GM23338 (cell line): ENCODE measurements at regions not wholly inside any gene's neighbourhood (a gene's known extent, or its start where the extent isn't known, plus 50 kb on each side); places are given as distances from the start of the nearest gene placed in this dataset.

Experiments used
- ATAC-seq: fragments of 200-7000 bp; cut with Tn5 transposase; 3 replicates; pipeline ENCODE4 v1.9.1; 2020
- DNase-seq: peaks from one replicate; pipeline ENCODE4 v3.0.0-alpha.2; 2015; ENCODE audit warnings: low spot score
- H2AFZ ChIP-seq: fragments of 200-600 bp; sonication (generic); 2 replicates; pipeline ENCODE4 v1.8.0; 2016; ENCODE audit warnings: antibody characterized with exemption, mild to moderate bottlenecking, moderate library complexity
- H3F3A ChIP-seq: fragments of 200-600 bp; sonication (generic); replicated peaks from 2 replicates; pipeline ENCODE4 v1.8.0; 2017; ENCODE audit warnings: antibody characterized with exemption, mixed run types, low read depth
- H3K27ac ChIP-seq: fragments of 200-600 bp; sonication (generic); 2 replicates; pipeline ENCODE4 v1.6.1; 2016; ENCODE audit warnings: low read depth
- H3K27me3 ChIP-seq: fragments of 200-600 bp; sonication (generic); 2 replicates; pipeline ENCODE4 v1.8.0; 2016; ENCODE audit warnings: mild to moderate bottlenecking, mixed run types, moderate library complexity; ENCODE audit not compliant: insufficient read depth
- H3K36me3 ChIP-seq: fragments of 200-600 bp; sonication (generic); 2 replicates; pipeline ENCODE4 v1.8.0; 2016; ENCODE audit warnings: mild to moderate bottlenecking; ENCODE audit not compliant: insufficient read depth
- H3K4me1 ChIP-seq: fragments of 200-600 bp; sonication (generic); 2 replicates; pipeline ENCODE4 v1.8.0; 2016; ENCODE audit warnings: mild to moderate bottlenecking, moderate library complexity; ENCODE audit not compliant: insufficient read depth
- H3K4me2 ChIP-seq: fragments of 200-600 bp; sonication (generic); 2 replicates; pipeline ENCODE4 v1.7.1; 2017; ENCODE audit warnings: mixed run types
- H3K4me3 ChIP-seq: fragments of 200-600 bp; sonication (generic); 2 replicates; pipeline ENCODE4 v1.6.1; 2016; ENCODE audit warnings: mixed run types
- H3K79me2 ChIP-seq: fragments of 200-600 bp; sonication (generic); replicated peaks from 2 replicates; pipeline ENCODE4 v1.8.0; 2017; ENCODE audit warnings: mild to moderate bottlenecking; ENCODE audit not compliant: insufficient read depth
- H3K9me2 ChIP-seq: fragments of 200-600 bp; sonication (generic); 2 replicates; pipeline ENCODE4 v1.8.0; 2017; ENCODE audit not compliant: insufficient read depth
- H4K20me1 ChIP-seq: fragments of 200-600 bp; sonication (generic); replicated peaks from 2 replicates; pipeline ENCODE4 v1.8.0; 2017; ENCODE audit warnings: mild to moderate bottlenecking; ENCODE audit not compliant: insufficient read depth
- H3K27ac Mint-ChIP-seq: 2 replicates; pipeline ENCODE4 v1.8.0; 2020; ENCODE audit warnings: inconsistent platforms, mild to moderate bottlenecking, moderate library complexity, mixed read lengths
- H3K27me3 Mint-ChIP-seq: 3 replicates; pipeline ENCODE4 v1.8.0; 2022; ENCODE audit warnings: low read depth, mild to moderate bottlenecking, moderate library complexity, mixed read lengths, inconsistent platforms; ENCODE audit not compliant: insufficient read depth, poor library complexity
- H3K36me3 Mint-ChIP-seq: 3 replicates; pipeline ENCODE4 v1.8.0; 2021; ENCODE audit warnings: low read depth, mild to moderate bottlenecking, inconsistent platforms, moderate library complexity, mixed read lengths
- H3K4me1 Mint-ChIP-seq: 3 replicates; pipeline ENCODE4 v1.8.0; 2020; ENCODE audit warnings: mild to moderate bottlenecking, inconsistent platforms, mixed read lengths
- H3K4me3 Mint-ChIP-seq: 3 replicates; pipeline ENCODE4 v1.8.0; 2021; ENCODE audit warnings: moderate library complexity, mild to moderate bottlenecking, inconsistent platforms, mixed read lengths
- H3K9me3 Mint-ChIP-seq: 3 replicates; pipeline ENCODE4 v1.8.0; 2020; ENCODE audit warnings: moderate library complexity, mild to moderate bottlenecking, inconsistent platforms, mixed read lengths
- CREB1 ChIP-seq: fragments of 250-450 bp; sonication (Bioruptor Pico); IDR thresholded peaks from 2 replicates; pipeline ENCODE4 v1.5.0; 2020; ENCODE audit warnings: low read depth, mild to moderate bottlenecking, moderate library complexity
- JUNB ChIP-seq: IDR thresholded peaks from one replicate; pipeline ENCODE4 v1.6.1; 2016; ENCODE audit warnings: antibody characterized with exemption; ENCODE audit not compliant: unreplicated experiment
- NANOG ChIP-seq: IDR thresholded peaks from 2 replicates; pipeline ENCODE4 v1.6.1; 2016; ENCODE audit warnings: antibody characterized with exemption, borderline replicate concordance
- STAT1 ChIP-seq: IDR thresholded peaks from one replicate; pipeline ENCODE4 v1.6.1; 2016; ENCODE audit warnings: antibody characterized with exemption; ENCODE audit not compliant: unreplicated experiment
- ZNF331 ChIP-seq: fragments of 250-450 bp; sonication (Bioruptor Pico); IDR thresholded peaks from 2 replicates; pipeline ENCODE4 v1.5.0; 2020; ENCODE audit warnings: low read depth, mild to moderate bottlenecking, moderate library complexity
- TF ChIP-seq, protein P1 (sequence below): IDR thresholded peaks from 2 replicates; pipeline ENCODE4 v1.6.1; 2016; ENCODE audit warnings: antibody characterized with exemption
- TF ChIP-seq, protein P2 (sequence below): fragments of 250-450 bp; sonication (Bioruptor Pico); IDR thresholded peaks from 2 replicates; pipeline ENCODE4 v1.5.0; 2020; ENCODE audit warnings: mild to moderate bottlenecking, moderate library complexity
- TF ChIP-seq, protein P3 (sequence below), 2 experiments: fragments of 200-600 bp in 1 of 2; sonication (generic) in 1 of 2; conservative IDR thresholded peaks; 2 replicates each; pipeline versions ENCODE4 v1.5.1 to v1.6.1; 2016 to 2017; ENCODE audit warnings: antibody characterized with exemption in 2 of 2, low read depth in 2 of 2, mild to moderate bottlenecking in 2 of 2, moderate library complexity in 1 of 2

DNA sequence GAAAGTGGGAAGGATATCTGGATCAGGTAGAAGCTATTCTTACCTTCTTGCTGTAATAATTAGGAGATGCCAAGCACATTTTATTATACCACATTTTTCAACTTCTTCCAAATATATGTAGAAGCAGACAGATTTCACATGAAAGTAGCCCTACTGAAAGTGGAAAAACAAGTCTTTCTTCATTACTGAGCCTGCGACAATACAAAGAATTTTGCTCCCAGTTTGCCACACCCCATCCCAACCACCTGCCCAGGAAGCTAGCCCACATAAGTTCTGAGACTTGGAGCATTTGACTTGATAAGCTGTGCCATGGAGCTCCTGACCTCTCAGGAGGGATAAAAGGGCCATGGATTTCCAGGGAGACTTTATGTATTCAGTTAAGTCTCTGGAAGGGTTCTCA lies 249.1 kb upstream of the ADCY2 start:
- H3K27me3 ChIP-seq, result no peaks in the 10 kb centered on the region
- H3K4me1 ChIP-seq, result no peaks in the 10 kb centered on the region
- 0 out of 2 replicates have a peak overlapping the region, but pooled peaks have one; percentile 24 for H3K4me3 ChIP-seq
- H3K79me2 ChIP-seq, result no peaks in the 10 kb centered on the region
- no peaks in the 10 kb centered on the region for H4K20me1 ChIP-seq
- H3K36me3 ChIP-seq, result no peaks in the 10 kb centered on the region
- TF ChIP-seq, protein P1, sequence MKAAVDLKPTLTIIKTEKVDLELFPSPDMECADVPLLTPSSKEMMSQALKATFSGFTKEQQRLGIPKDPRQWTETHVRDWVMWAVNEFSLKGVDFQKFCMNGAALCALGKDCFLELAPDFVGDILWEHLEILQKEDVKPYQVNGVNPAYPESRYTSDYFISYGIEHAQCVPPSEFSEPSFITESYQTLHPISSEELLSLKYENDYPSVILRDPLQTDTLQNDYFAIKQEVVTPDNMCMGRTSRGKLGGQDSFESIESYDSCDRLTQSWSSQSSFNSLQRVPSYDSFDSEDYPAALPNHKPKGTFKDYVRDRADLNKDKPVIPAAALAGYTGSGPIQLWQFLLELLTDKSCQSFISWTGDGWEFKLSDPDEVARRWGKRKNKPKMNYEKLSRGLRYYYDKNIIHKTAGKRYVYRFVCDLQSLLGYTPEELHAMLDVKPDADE, result 0 out of 2 replicates have a peak, but pooled peaks have one; percentile 16
- no peak for TF ChIP-seq ZNF331 (CRISPR knock-in tag)
- TF ChIP-seq, protein P2, sequence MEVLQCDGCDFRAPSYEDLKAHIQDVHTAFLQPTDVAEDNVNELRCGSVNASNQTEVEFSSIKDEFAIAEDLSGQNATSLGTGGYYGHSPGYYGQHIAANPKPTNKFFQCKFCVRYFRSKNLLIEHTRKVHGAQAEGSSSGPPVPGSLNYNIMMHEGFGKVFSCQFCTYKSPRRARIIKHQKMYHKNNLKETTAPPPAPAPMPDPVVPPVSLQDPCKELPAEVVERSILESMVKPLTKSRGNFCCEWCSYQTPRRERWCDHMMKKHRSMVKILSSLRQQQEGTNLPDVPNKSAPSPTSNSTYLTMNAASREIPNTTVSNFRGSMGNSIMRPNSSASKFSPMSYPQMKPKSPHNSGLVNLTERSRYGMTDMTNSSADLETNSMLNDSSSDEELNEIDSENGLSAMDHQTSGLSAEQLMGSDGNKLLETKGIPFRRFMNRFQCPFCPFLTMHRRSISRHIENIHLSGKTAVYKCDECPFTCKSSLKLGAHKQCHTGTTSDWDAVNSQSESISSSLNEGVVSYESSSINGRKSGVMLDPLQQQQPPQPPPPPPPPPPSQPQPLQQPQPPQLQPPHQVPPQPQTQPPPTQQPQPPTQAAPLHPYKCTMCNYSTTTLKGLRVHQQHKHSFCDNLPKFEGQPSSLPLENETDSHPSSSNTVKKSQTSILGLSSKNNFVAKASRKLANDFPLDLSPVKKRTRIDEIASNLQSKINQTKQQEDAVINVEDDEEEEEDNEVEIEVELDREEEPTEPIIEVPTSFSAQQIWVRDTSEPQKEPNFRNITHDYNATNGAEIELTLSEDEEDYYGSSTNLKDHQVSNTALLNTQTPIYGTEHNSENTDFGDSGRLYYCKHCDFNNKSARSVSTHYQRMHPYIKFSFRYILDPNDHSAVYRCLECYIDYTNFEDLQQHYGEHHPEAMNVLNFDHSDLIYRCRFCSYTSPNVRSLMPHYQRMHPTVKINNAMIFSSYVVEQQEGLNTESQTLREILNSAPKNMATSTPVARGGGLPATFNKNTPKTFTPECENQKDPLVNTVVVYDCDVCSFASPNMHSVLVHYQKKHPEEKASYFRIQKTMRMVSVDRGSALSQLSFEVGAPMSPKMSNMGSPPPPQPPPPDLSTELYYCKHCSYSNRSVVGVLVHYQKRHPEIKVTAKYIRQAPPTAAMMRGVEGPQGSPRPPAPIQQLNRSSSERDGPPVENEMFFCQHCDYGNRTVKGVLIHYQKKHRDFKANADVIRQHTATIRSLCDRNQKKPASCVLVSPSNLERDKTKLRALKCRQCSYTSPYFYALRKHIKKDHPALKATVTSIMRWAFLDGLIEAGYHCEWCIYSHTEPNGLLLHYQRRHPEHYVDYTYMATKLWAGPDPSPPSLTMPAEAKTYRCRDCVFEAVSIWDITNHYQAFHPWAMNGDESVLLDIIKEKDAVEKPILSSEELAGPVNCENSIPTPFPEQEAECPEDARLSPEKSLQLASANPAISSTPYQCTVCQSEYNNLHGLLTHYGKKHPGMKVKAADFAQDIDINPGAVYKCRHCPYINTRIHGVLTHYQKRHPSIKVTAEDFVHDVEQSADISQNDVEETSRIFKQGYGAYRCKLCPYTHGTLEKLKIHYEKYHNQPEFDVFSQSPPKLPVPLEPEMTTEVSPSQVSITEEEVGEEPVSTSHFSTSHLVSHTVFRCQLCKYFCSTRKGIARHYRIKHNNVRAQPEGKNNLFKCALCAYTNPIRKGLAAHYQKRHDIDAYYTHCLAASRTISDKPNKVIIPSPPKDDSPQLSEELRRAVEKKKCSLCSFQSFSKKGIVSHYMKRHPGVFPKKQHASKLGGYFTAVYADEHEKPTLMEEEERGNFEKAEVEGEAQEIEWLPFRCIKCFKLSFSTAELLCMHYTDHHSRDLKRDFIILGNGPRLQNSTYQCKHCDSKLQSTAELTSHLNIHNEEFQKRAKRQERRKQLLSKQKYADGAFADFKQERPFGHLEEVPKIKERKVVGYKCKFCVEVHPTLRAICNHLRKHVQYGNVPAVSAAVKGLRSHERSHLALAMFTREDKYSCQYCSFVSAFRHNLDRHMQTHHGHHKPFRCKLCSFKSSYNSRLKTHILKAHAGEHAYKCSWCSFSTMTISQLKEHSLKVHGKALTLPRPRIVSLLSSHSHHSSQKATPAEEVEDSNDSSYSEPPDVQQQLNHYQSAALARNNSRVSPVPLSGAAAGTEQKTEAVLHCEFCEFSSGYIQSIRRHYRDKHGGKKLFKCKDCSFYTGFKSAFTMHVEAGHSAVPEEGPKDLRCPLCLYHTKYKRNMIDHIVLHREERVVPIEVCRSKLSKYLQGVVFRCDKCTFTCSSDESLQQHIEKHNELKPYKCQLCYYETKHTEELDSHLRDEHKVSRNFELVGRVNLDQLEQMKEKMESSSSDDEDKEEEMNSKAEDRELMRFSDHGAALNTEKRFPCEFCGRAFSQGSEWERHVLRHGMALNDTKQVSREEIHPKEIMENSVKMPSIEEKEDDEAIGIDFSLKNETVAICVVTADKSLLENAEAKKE (CRISPR knock-in tag), result peak; percentile 47; the same call in 1 of the 2 replicates
- Mint-ChIP-seq H3K27me3 (no peaks in the 10 kb centered on the region), H3K4me1 (peaks cover 12% of the 10 kb centered on the region; the same call in 2 of the 3 replicates), H3K9me3 (no peaks in the 10 kb centered on the region), H3K4me3 (no peak overlapping the region), H3K36me3 (no peaks in the 10 kb centered on the region), H3K27ac (peak overlapping the region; percentile 68; the same call in 1 of the 2 replicates)
- no peak overlapping the region for H3K27ac ChIP-seq
- H3F3A ChIP-seq, result no peaks in the 10 kb centered on the region
- ATAC-seq (peak; percentile 48; the same call in 1 of the 3 replicates), DNase-seq (peak; percentile 65)
- H3K9me2 ChIP-seq, result peaks cover 14% of the 10 kb centered on the region
- peak overlapping the region; percentile 29 for H3K4me2 ChIP-seq
- H2AFZ ChIP-seq, result no peak overlapping the region

DNA sequence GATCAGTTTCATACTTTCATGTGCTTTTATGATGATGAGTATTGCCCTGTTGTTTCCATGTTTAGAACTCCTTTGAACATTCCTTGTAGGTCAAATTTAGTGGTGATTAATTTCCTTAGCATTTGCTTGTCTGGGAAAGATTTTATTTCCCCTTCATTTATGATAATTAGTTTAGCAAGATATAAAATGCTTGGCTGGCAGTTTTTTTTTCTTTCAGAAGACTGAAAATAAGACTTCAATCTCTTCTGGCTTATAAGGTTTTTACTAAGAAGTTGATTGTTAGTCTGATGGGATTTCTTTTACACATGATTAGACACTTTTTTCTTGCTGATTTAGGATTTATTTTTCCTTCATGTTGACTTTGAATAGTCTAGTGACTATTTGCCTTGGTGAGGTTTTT lies 238.9 kb upstream of the ADCY2 start:
- Mint-ChIP-seq H3K4me1 (no peaks in the 10 kb centered on the region), H3K27me3 (peaks cover 2% of the 10 kb centered on the region), H3K27ac (no peak overlapping the region), H3K36me3 (peaks cover 8% of the 10 kb centered on the region; the same call in 2 of the 3 replicates), H3K4me3 (no peak overlapping the region), H3K9me3 (peaks cover 33% of the 10 kb centered on the region)
- H3K4me2 ChIP-seq, result no peak overlapping the region
- no peak for DNase-seq
- no peak overlapping the region for H2AFZ ChIP-seq
- H4K20me1 ChIP-seq, result no peaks in the 10 kb centered on the region
- no peaks in the 10 kb centered on the region for H3K4me1 ChIP-seq
- H3F3A ChIP-seq, result no peaks in the 10 kb centered on the region
- no peaks in the 10 kb centered on the region for H3K79me2 ChIP-seq
- no peak for ATAC-seq
- H3K4me3 ChIP-seq, result no peak overlapping the region
- H3K36me3 ChIP-seq, result 0 out of 2 replicates have a peak, but pooled peaks cover 3% of the 10 kb centered on the region
- H3K27ac ChIP-seq, result no peak overlapping the region
- H3K9me2 ChIP-seq, result peaks cover 7% of the 10 kb centered on the region; the same call in 1 of the 2 replicates
- no peaks in the 10 kb centered on the region for H3K27me3 ChIP-seq
- no peak for TF ChIP-seq ZNF331 (CRISPR knock-in tag)
- no peak for TF ChIP-seq CREB1 (CRISPR knock-in tag)
- TF ChIP-seq, protein P3, sequence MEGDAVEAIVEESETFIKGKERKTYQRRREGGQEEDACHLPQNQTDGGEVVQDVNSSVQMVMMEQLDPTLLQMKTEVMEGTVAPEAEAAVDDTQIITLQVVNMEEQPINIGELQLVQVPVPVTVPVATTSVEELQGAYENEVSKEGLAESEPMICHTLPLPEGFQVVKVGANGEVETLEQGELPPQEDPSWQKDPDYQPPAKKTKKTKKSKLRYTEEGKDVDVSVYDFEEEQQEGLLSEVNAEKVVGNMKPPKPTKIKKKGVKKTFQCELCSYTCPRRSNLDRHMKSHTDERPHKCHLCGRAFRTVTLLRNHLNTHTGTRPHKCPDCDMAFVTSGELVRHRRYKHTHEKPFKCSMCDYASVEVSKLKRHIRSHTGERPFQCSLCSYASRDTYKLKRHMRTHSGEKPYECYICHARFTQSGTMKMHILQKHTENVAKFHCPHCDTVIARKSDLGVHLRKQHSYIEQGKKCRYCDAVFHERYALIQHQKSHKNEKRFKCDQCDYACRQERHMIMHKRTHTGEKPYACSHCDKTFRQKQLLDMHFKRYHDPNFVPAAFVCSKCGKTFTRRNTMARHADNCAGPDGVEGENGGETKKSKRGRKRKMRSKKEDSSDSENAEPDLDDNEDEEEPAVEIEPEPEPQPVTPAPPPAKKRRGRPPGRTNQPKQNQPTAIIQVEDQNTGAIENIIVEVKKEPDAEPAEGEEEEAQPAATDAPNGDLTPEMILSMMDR (conservative IDR thresholded peaks at IDR 0.05; ENCODE audit: low read depth in 2 of 2), result no peak
- TF ChIP-seq STAT1, result no peak
- no peak for TF ChIP-seq NANOG
- TF ChIP-seq, protein P1, result no peak
- TF ChIP-seq JUNB, result no peak
